ENCODE measurements at regions not wholly inside any gene's neighbourhood (a gene's known extent, or its start where the extent isn't known, plus 50 kb on each side); places are given as distances from the start of the nearest gene placed in this dataset.

GRCh38 chr22:47465222-47465621, 702.8 kb downstream of the TBC1D22A start:
- no peak for DNase-seq

- no peak for DNase-seq
Observed at GRCh38 chr22:47463220-47463619, 700.8 kb downstream of the TBC1D22A start.

GRCh38 chr22:47460861-47461260, 698.4 kb downstream of the TBC1D22A start:
- DNase-seq, result no peak

DNA sequence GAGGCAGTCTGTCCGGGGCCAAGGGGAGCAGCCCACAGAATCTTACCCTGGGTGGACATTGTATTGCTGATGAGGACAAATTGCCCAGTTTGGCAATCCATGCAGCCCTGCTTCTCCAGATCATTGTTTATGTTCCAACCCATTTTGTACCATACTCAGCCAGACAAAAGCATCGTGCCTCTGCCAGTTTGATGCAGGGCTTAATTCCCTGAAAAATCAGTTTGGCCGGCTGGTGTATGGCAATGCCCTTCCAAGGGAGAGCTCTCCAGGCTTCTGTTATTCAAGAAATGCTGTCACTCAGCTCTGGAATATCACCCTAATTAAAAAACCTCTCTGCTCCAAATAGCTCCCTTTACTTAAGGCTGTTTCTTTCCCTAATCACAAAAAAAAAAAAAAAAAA, 697.7 kb downstream of the TBC1D22A start:
- DNase-seq, result no peak

DNA sequence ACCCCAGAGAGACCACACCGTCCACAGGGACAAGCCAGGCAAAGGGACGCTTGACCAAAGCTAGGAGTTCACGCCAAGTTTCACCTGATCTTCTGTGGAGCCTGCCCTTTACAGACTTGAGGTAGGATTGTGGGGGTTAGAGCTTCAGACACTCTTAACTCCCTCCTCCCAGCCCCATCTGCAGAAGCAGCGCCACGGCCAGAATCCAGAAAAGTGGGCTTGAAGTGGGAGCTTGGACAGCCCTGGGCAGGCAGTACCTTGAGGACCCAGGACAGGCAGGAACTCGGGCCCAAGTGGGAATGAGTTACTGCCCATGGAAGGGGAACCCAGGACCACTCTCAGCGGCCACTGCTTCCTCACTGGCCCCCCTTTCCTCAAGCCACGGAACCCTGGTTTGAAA, 695.9 kb downstream of the TBC1D22A start:
- DNase-seq, result no peak

GRCh38 chr22:47457509-47458300, 695.3 kb downstream of the TBC1D22A start:
- DNase-seq, result no peak

DNA sequence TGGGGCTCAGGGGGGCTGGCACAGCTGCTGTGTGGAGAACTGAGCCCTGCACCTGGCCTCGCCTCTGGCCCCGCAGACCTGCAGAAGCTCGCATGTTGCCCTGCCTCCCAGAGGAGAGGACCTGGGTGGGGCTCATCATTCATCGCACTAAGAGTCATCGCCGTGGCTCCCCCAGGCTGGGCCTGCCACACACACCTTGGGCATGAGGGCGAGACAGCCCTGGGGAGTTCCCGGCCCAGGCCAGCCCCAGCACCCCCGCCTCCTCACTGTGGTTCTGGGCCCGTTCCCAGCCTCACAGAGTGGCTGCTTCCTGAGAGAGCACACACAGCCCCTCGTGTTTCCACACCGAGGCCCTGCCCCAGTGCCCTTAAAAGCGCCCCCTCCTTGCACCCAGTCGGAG, 694.6 kb downstream of the TBC1D22A start:
- DNase-seq, result no peak

DNA sequence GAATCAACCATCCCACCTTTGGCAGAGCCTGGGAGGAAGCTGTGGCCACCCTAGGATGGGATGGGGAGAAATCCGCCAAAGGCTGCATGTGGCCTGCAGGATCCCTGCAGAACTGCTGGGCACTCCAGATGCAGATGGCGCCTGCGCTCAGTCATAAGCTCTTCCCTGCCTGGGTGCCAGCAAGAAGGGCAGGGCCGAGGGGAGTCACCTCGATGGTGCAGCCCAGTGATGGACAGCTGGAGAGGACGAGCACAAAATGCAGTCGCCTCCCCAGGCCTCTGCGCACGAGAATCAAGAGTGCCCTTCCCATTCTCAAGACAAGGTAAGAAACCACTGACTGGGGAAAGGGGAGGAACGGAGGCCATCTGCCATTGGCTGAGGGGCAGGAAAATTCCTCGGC, 693.6 kb downstream of the TBC1D22A start:
- DNase-seq, result no peak

DNA sequence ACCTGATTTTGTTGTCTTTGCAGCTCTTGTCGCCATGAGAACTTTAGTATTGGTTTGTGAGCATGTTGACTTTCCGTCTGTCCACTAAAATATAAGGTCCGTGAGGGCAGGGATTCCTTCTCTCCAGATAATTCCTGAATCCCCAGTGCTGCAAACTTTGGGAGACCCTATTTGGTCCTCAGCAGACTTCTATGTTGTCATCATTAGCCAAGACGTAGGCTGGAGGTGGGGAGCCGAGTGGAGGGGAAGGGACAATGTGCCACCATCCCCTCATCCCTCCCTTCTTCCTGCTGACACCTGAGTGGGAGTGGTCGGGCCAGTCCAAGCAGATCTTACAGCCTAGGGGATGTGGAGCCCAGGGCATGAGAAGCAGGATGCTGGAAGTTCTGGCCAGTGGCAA, 690.6 kb downstream of the TBC1D22A start:
- DNase-seq, result no peak

- no peak for DNase-seq
Observed at GRCh38 chr22:47452184-47452583, 689.7 kb downstream of the TBC1D22A start.

DNA sequence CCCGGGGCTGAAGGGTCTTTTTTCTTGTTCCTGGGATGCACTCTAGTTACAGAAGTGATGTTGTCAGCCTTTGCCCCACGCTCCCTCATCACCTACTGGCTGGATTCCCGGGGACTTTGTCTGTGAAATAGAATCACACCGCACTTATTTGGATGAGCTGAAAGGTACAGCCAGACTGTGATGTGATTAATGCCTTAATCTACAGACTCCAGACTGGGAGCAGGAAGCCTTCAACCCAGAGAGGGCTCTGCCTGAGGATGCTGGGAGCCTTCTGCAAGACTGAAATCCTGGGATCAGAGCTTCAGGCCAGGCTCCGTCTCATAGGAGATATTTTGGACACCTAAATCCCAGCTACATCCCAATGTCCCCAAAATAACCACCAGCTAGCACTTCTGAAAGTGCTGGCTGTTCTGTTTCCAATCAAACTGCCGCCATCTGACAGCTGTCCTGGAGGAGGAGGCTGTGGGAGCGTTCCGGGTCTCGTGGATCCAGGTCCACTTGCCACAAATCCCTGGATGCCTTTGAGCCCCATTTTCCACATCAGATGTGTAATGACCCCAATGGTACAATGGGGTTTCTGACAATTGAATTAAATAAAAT, 688.5 kb downstream of the TBC1D22A start:
- DNase-seq, result no peak

DNA sequence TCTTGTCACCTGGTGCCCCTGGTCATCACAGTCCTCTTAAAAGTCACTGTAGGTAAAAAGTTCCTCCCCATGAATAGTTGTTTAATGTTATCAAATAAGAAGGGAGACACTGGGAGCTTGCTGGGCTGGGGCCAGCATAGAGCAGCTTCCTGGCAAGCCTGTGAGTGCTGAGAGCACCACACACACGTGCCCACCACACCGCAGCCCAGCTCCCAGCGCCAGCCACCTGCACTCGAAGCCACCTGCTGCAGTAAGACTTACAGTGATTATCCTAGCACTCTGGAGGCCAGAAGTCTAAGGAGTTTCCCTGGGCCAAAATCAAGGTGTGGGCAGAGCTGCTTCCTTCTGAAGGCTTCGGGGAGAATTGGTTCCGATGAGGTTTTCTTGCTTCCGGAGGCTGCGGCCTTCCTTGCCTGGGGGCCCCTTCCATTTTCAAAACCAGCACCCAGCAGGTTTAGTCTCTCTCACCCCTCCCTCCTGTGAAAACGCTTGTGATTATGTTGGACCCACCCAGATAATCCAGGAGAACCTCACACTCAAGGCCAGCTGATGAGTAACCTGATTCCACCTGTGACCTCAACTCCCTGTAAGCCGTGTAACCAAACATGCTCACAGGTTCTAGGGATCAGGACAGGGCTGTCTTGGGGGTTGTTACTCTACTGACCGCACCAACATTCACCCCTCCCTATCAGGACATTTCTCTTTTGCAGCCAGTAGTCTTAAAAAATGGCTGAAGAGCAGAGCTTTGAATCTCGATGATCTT, 687.2 kb downstream of the TBC1D22A start:
- no peak for DNase-seq

DNA sequence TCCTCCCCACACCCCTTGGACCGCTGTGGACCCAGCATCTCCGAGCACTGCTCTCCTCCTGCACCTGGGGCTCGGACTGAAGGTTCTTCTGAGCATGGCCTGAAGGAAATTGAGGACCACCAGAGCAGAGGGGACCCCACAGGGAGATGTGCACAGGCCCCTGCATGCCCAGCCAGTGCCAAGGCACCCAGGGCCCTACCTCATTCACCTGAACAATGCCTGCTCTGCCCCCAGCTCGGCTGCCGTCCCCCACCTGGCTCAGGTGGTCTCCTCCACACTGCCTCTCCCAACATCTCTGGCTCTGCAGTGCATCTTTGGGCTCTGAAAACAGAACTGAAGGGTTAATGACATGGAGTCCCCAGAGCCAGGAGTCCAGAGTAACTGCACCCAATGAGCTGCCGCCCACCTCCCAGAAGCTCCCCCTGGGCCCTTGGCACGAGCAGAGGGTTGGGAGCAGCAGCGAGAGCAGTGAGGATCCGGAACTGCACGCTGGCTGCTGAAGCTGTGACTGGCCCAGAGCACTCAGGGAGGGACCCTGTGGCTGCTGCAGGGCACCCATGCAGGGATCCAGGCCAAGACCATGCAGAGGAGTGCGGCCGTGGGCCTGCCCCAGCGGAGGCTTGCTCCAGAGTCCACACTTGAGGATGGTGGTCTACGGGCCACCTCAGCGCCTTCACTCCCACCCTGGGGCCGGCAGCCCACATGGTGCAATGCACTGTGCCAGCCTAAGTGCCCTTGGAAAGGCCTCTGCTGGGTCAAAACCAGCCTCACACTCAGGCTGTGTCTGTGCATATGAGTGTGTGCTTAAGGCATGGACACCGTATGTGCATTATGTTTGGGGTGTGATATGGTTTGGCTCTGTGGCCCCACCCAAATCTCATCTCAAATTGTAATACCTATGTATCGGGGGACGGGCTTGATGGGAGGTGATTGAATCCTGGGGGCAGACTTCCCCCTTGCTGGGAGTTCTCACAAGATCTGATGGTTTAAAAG, 686.1 kb downstream of the TBC1D22A start:
- DNase-seq, result no peak

- no peak for DNase-seq
Observed at GRCh38 chr22:47446821-47447810, 684.7 kb downstream of the TBC1D22A start.

- DNase-seq, result no peak
Observed at GRCh38 chr22:47446331-47446730, 683.9 kb downstream of the TBC1D22A start.

DNA sequence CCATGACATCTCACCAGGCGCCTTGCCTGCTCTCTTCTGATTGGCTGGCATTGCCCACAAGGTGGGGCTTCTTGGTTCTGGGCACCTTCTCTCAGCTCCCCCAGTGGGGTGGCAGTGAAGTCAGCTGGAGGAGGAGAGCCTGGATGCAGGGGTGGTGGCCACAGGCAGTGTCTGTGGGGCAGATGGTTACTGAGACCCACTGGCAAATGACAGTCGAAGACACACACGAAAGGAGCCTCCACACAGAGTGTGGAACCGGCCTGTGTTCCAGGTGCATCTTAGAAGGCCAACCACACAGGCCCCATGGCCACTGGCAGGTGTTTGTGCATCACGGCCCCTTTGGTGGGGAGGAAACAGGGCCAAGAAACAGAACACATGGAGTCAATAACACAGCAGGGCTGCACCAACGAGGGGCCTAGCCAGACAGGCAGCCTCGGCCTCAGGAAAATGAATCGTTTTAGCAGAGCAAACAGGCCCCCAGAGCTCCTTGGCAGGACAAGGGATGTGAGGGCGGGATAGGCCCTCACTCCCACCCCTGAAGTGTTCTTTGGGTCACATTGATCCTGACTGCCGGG, 683.4 kb downstream of the TBC1D22A start:
- no peak for DNase-seq

- no peak for DNase-seq
Observed at GRCh38 chr22:47445212-47445611, 682.8 kb downstream of the TBC1D22A start.

GRCh38 chr22:47444746-47445065, 682.3 kb downstream of the TBC1D22A start:
- no peak for DNase-seq

DNA sequence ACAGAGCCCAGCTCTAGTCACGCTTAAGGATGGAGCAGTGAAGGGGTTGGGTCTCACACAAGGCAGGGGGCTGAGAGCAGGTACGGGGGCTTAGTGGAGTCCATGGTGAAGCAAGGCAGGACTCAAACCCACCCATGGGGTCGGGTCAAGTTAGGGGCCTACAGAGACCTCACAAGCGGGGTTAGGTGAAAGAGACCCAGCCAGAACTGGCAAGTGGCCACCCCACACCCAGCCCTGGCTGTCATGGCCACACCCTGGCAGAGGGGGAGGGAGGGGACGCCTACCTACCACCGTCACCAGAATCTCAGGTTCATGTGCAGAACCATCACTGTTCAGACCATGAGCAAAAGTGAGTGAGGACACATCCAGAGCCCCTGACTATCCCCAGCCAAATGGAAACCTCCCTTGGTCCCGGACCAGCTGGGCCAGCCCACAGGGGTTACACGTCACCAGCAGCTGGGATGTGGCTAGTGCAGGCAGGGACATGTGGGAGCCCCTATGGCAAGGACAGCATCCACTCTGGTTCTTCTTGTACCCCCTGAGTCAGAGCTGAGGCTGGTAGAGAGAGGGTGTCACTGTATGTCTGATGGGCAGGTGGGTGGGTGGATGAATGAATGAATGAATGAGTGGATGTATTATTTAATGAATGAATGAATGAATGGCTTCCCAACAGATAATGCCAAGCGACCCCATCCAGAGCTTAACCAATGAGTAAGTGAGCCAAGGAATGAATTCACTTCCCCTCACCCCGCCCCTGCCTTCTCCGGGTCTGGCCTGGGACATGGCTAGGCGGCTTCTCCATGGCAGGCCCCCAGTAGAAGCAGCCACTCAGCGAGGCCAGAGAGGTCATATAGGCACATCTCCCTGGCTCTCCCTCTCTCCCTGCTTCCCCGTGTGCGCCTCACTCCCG, 681.6 kb downstream of the TBC1D22A start:
- DNase-seq, result no peak

DNA sequence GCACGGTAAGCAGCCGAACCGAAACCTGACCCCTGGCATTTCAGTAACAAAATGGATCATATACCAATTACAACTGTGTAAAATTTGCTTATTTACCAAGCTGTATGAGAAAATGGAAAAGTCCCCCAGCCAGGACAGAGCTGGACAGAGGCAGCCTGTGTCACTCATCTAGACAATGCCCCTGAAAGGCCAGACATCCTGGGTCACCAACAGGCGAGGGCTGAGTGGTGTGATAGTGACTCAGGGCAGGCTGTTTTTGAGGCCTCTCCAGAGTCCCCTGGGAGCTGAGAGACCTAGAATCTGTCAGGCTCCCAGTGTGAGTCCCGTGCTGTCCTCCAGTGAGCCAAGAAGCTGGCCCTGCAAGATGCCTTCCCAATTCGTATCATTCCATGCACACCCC, 680.4 kb downstream of the TBC1D22A start:
- no peak for DNase-seq

Data from NCI-H1048 (cell line).